GM18951 (cell line): ENCODE measurements at regions not wholly inside any gene's neighbourhood (a gene's known extent, or its start where the extent isn't known, plus 50 kb on each side); places are given as distances from the start of the nearest gene placed in this dataset.

ENCODE experiments used
- POLR2A ChIP-seq: IDR thresholded peaks from 4 replicates; pipeline ENCODE4 v1.6.1; 2011; ENCODE audit warnings: mild to moderate bottlenecking; ENCODE audit not compliant: insufficient read length, insufficient read depth; ENCODE audit errors: extremely low read depth
- in situ Hi-C: fragments of 300-500 bp; cut with MboI; formaldehyde crosslinking; loops from one replicate; pipeline ENCODE4 v1.12.0; 2022; ENCODE audit warnings: low sequenced_read_pairs, mixed read lengths, inconsistent platforms; ENCODE audit not compliant: unreplicated experiment

GRCh38 chr13:82848766-82849165, 1033.5 kb downstream of the SLITRK1 start:
- no peak for TF ChIP-seq POLR2A
- in situ Hi-C loops: no loop called here

DNA sequence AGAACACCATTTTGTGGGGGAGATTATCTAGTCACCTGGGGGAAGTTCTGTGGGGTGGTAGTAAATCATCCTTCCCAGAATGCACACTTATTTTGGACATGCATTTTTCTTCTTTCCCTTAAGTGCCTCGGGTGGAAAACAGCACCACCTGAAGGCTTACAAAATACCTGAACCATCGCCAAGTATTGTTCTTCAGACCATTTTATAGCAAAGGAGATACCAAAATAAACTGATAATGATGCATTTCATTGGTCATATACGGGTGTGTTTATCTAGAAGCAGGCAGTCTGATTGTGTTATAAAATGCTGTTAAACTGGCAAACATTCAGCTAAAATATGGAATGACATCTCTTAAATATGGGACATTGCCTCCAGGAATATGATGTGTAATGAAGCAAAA, 1034.7 kb downstream of the SLITRK1 start:
- TF ChIP-seq POLR2A: no peak
- in situ Hi-C loops: no loop called here

- no peak for TF ChIP-seq POLR2A
- in situ Hi-C loops: no loop called here
These were observed 1048.4 kb downstream of the SLITRK1 start for GRCh38 chr13:82833923-82834322.

DNA sequence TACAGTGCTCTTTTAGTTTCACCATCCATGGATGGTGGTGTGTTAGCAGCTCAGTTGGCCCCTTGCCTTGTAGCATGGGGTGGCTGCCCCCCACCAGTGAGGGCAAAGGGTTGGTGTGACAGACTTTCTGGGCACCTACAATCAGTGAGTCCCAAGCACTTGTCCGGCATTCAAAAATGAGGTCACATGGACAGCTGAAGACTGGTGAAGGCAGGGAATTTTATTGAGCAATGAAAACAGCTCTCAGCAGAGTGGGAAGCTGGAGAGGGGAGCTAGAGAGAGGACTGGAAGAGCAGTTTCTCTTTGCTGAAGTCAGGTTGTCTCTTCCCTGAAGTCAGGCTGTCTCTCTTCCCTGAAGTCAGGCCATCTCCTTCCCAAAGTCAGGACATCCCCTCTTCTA, 1053.2 kb downstream of the SLITRK1 start:
- in situ Hi-C loops: no loop called here

GRCh38 chr13:82827724-82828123, 1054.5 kb downstream of the SLITRK1 start:
- no peak for TF ChIP-seq POLR2A
- in situ Hi-C loops: no loop called here

More for the DNA sequence above, 1053.2 kb downstream of the SLITRK1 start:
- no peak for TF ChIP-seq POLR2A

DNA sequence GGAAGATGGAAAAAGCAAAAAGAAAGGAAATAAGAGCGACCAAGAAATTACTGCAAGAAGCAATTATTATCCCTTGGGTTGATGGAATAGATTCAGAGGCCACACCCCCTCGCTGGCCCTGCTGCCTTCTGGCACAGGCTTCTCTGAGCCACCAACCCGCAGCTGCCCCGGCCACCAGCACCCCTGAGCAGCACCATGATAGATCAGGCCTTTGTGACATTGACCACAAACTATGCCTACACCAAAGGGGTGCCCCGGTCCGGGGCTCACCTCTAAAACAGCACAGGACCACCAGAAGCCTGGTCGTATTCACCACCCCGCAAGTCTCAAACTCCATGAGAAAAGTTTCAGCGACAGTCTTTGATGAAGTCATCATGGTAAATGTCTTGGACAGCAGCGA, 1059.3 kb downstream of the SLITRK1 start:
- in situ Hi-C loops: no loop called here
- no peak for TF ChIP-seq POLR2A

DNA sequence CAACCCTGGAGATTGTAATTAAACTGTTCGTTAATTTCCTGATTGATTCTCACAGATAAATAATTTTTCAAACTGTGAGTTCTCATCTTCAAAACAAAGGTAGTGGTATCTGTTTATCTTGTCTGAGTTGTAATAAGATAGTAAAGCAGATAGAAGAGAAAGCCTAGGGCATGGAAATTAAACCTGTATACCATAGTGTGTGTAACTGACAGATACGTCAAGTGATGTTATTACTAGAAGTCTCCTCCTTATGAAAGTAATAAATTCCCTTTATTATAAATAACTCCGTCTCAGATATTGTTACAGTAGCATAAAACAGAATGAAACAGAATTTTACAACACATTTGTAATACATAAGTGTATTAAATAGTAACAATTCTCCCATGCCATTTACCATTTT, 1065.1 kb downstream of the SLITRK1 start:
- in situ Hi-C loops: no loop called here
- TF ChIP-seq POLR2A: no peak

DNA sequence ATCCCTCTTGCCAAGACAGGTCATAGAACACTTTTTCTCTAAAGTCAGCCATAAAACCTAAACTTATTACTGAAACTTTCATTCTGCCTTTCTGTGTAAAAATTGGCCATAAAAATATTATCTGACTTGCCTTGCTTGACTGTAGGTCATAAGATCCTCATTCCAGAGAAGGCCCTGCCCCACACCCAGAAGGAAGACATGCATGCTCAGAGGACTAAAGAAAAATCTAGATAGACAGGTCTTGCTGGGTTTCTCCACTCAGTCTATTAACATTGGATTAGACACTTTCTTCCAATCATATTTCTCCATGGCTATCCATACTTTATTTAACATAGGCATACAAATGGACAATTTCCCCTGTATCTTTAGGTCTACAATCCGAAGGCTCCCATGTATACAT, 1066.5 kb downstream of the SLITRK1 start:
- in situ Hi-C loops: no loop called here
- no peak for TF ChIP-seq POLR2A

DNA sequence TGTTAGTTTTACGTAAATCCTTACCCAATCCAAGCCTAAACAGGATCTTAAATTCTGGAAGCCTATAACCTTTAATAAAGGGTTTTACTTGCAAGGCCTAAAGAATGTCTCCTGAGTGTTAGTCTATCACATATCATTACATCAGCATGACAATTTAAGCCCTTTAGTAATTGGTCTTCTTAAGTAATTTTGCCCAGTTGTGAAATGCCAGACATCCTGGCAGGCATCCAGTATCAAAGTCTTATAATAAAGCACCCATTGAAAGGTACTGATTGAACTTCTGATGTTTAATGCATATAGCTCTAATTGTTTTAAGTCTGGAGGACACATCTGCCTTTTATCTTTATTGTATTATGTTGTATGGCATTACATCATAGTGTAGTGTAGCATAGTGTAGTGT, 1078.9 kb downstream of the SLITRK1 start:
- in situ Hi-C loops: no loop called here
- no peak for TF ChIP-seq POLR2A

DNA sequence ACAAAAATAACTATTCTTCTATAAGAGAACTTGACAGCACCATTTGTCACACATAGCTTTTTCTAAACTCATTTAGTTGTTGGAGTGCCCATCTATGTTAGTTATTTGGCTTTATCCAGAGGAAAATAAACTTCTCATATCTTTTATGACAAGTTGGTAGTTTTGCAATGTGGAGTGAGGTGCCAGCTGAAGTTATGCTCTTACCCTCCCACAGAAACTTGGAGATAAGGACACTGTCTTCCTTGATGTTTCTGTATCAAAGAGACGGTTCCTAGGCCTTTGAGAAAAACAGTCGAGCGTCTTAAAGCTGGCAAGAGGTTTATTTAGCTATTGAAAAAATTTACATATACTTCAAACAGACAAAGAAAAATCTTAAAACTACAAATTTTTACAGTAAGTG, 1079.7 kb downstream of the SLITRK1 start:
- no peak for TF ChIP-seq POLR2A
- in situ Hi-C loops: no loop called here

DNA sequence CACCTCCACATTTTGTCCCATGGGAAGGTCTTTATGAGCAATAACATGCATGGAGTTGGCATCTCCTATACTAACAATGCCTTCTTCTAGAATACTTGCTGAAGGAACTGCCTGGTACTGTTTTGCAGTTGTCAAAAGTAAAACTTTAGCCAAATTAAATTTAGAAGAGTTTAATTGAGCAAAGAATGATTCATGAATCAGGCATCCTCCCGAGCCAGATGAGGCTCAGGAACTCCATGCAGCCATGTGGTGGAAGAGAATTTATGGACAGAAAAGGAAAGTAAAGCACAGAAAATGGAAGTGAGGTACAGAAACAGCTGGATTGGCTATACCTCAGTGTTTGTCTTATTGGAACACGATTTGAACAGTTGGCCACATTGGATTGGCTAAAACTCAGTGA, 1081.9 kb downstream of the SLITRK1 start:
- in situ Hi-C loops: no loop called here
- TF ChIP-seq POLR2A: no peak

GRCh38 chr13:82797876-82798275, 1084.4 kb downstream of the SLITRK1 start:
- in situ Hi-C loops: no loop called here
- TF ChIP-seq POLR2A: no peak

GRCh38 chr13:82791035-82791434, 1091.2 kb downstream of the SLITRK1 start:
- in situ Hi-C loops: no loop called here
- no peak for TF ChIP-seq POLR2A

- no peak for TF ChIP-seq POLR2A
- in situ Hi-C loops: no loop called here
These were observed 1109.5 kb downstream of the SLITRK1 start for GRCh38 chr13:82772816-82773215.

DNA sequence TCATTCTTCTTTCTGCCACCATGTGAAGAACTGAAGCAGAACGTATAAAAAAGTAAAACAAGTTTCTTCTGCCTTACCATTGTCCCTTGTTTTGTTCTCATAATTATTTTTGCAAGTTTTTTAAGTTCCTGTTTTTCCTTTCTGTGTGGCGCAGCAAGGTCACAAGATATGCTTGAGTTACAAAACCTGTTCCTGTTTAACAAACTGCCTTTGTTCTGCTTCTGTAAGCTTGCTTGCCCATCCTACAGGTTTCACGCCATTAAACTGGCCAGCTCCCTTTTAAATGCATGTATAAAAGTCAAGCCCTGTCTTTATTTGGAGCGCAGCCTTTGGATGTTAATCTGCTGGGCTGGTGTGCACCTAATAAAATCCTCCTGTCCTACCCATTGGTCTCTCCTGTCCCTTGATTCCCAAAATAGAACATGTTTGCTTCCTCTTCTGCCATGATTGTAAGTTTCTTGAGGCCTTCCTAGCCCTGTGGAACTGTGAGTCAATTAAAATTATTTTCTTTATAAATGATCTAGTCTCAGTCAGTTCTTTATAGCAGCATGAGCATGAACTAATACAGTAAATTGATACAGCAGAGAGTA, 1115.4 kb downstream of the SLITRK1 start:
- no peak for TF ChIP-seq POLR2A
- in situ Hi-C loops: no loop called here
